H9 (cell line): ENCODE measurements at regions not wholly inside any gene's neighbourhood (a gene's known extent, or its start where the extent isn't known, plus 50 kb on each side); places are given as distances from the start of the nearest gene placed in this dataset.

Source experiments
- DNase-seq: peaks from one replicate; pipeline ENCODE4 v3.0.0-alpha.2; 2017
- H2AFZ ChIP-seq: one replicate; pipeline ENCODE4 v1.6.1; 2013; ENCODE audit warnings: mild to moderate bottlenecking, low read length, control low read depth, moderate library complexity
- H2AK5ac ChIP-seq: 2 replicates; pipeline ENCODE4 v1.6.1; 2013; ENCODE audit warnings: low read length, control low read depth, mixed read lengths; ENCODE audit not compliant: insufficient read length
- H2BK120ac ChIP-seq: one replicate; pipeline ENCODE4 v1.6.1; 2013; ENCODE audit warnings: low read depth, mild to moderate bottlenecking, low read length, control low read depth, inconsistent platforms; ENCODE audit not compliant: poor library complexity, severe bottlenecking
- H2BK12ac ChIP-seq: 2 replicates; pipeline ENCODE4 v1.6.1; 2013; ENCODE audit warnings: low read length, control low read depth, mixed read lengths, low read depth; ENCODE audit not compliant: insufficient read length
- H2BK15ac ChIP-seq: 2 replicates; pipeline ENCODE4 v1.6.1; 2013; ENCODE audit warnings: low read depth, low read length, control low read depth
- H2BK20ac ChIP-seq: one replicate; pipeline ENCODE4 v1.6.1; 2013; ENCODE audit warnings: low read depth, mild to moderate bottlenecking, low read length, control low read depth, inconsistent platforms; ENCODE audit not compliant: poor library complexity, severe bottlenecking
- H2BK5ac ChIP-seq: 2 replicates; pipeline ENCODE4 v1.6.1; 2013; ENCODE audit warnings: low read length, control low read depth, mixed read lengths; ENCODE audit not compliant: insufficient read length
- H3K14ac ChIP-seq: 2 replicates; pipeline ENCODE4 v1.6.1; 2013; ENCODE audit warnings: low read length, control low read depth; ENCODE audit not compliant: insufficient read depth
- H3K18ac ChIP-seq: 2 replicates; pipeline ENCODE4 v1.6.1; 2013; ENCODE audit warnings: low read depth, mild to moderate bottlenecking, mixed read lengths, low read length, control low read depth; ENCODE audit not compliant: insufficient read length
- H3K23ac ChIP-seq: 2 replicates; pipeline ENCODE4 v1.6.1; 2013; ENCODE audit warnings: low read length, control low read depth, mixed read lengths, low read depth; ENCODE audit not compliant: insufficient read length
- H3K23me2 ChIP-seq: 2 replicates; pipeline ENCODE4 v1.6.1; 2013; ENCODE audit warnings: low read depth, mild to moderate bottlenecking, mixed read lengths, low read length, control low read depth; ENCODE audit not compliant: insufficient read length, poor library complexity, severe bottlenecking
- H3K27ac ChIP-seq: 2 replicates; pipeline ENCODE4 v1.5.1; 2013; ENCODE audit warnings: low read length, control low read depth, mixed read lengths, low read depth; ENCODE audit not compliant: insufficient read length
- H3K27me3 ChIP-seq: 2 replicates; pipeline ENCODE4 v1.6.1; 2013; ENCODE audit warnings: low read length, control low read depth, inconsistent platforms; ENCODE audit not compliant: insufficient read depth
- H3K4ac ChIP-seq: 2 replicates; pipeline ENCODE4 v1.6.1; 2013; ENCODE audit warnings: low read depth, mild to moderate bottlenecking, control low read depth, inconsistent platforms, low read length, moderate library complexity
- H3K4me1 ChIP-seq: 2 replicates; pipeline ENCODE4 v1.6.1; 2013; ENCODE audit warnings: low read length, control low read depth, inconsistent platforms; ENCODE audit not compliant: insufficient read depth
- H3K4me2 ChIP-seq: 2 replicates; pipeline ENCODE4 v1.6.1; 2013; ENCODE audit warnings: low read length, control low read depth, mixed read lengths; ENCODE audit not compliant: insufficient read length, insufficient read depth
- H3K56ac ChIP-seq: 2 replicates; pipeline ENCODE4 v1.6.1; 2013; ENCODE audit warnings: low read depth, mild to moderate bottlenecking, mixed read lengths, low read length, control low read depth; ENCODE audit not compliant: insufficient read length
- H3K79me1 ChIP-seq: 2 replicates; pipeline ENCODE4 v1.6.1; 2013; ENCODE audit warnings: low read depth, mild to moderate bottlenecking, moderate library complexity, low read length, control low read depth, inconsistent platforms; ENCODE audit not compliant: insufficient read depth, poor library complexity, severe bottlenecking
- H3K79me2 ChIP-seq: 2 replicates; pipeline ENCODE4 v1.6.1; 2013; ENCODE audit warnings: low read length, control low read depth, inconsistent platforms; ENCODE audit not compliant: insufficient read depth
- H3K9ac ChIP-seq: 2 replicates; pipeline ENCODE4 v1.6.1; 2013; ENCODE audit warnings: low read length, control low read depth, mixed read lengths; ENCODE audit not compliant: insufficient read length; ENCODE audit errors: extremely low read depth
- H3K9me3 ChIP-seq: one replicate; pipeline ENCODE4 v1.6.1; 2013; ENCODE audit warnings: low read depth, low read length, inconsistent platforms; ENCODE audit not compliant: control insufficient read depth
- H3T11ph ChIP-seq: one replicate; pipeline ENCODE4 v1.6.1; 2013; ENCODE audit warnings: mild to moderate bottlenecking, low read length, control low read depth, inconsistent platforms
- H4K20me1 ChIP-seq: one replicate; pipeline ENCODE4 v1.6.1; 2013; ENCODE audit not compliant: control insufficient read depth, insufficient read length, insufficient read depth
- H4K5ac ChIP-seq: 2 replicates; pipeline ENCODE4 v1.6.1; 2013; ENCODE audit warnings: low read depth, mild to moderate bottlenecking, mixed read lengths, low read length, control low read depth; ENCODE audit not compliant: insufficient read length
- H4K8ac ChIP-seq: replicated peaks from 2 replicates; pipeline ENCODE4 v1.6.1; 2013; ENCODE audit warnings: low read length, control low read depth, mixed read lengths, low read depth; ENCODE audit not compliant: insufficient read length
- H4K91ac ChIP-seq: 2 replicates; pipeline ENCODE4 v1.6.1; 2013; ENCODE audit warnings: low read depth, mild to moderate bottlenecking, moderate library complexity, mixed read lengths, low read length, control low read depth; ENCODE audit not compliant: insufficient read length
- H3K27ac Mint-ChIP-seq, 3 experiments: 2 replicates in 2 of 3; 3 replicates in 1 of 3; pipeline ENCODE4 v1.8.0; 2020 to 2021; ENCODE audit warnings: mixed read lengths in 3 of 3, mild to moderate bottlenecking in 1 of 3, moderate library complexity in 1 of 3
- H3K27me3 Mint-ChIP-seq: 2 replicates; pipeline ENCODE4 v1.8.0; 2021; ENCODE audit warnings: low read depth, mild to moderate bottlenecking, moderate library complexity, mixed read lengths
- H3K36me3 Mint-ChIP-seq, 3 experiments: 2 replicates in 2 of 3; 3 replicates in 1 of 3; pipeline ENCODE4 v1.8.0; 2020 to 2021; ENCODE audit warnings: low read depth in 3 of 3, mixed read lengths in 3 of 3; ENCODE audit not compliant: insufficient read depth in 1 of 3
- H3K4me1 Mint-ChIP-seq, 2 experiments: 2 replicates each; pipeline ENCODE4 v1.8.0; 2020; ENCODE audit warnings: mixed read lengths in 2 of 2
- H3K4me3 Mint-ChIP-seq, 2 experiments: 2 replicates in 1 of 2; 3 replicates in 1 of 2; pipeline ENCODE4 v1.8.0; 2020 to 2021; ENCODE audit warnings: mild to moderate bottlenecking in 2 of 2, mixed read lengths in 2 of 2, moderate library complexity in 1 of 2
- H3K9me3 Mint-ChIP-seq, 2 experiments: 2 replicates in 1 of 2; 3 replicates in 1 of 2; pipeline ENCODE4 v1.8.0; 2020; ENCODE audit warnings: mild to moderate bottlenecking in 2 of 2, mixed read lengths in 2 of 2, moderate library complexity in 1 of 2
- TF ChIP-seq, protein P1 (sequence below): fragments of 200-600 bp; sonication (generic); conservative IDR thresholded peaks from 3 replicates; pipeline ENCODE4 v1.8.0; 2021; ENCODE audit warnings: antibody characterized with exemption, mild to moderate bottlenecking

DNA sequence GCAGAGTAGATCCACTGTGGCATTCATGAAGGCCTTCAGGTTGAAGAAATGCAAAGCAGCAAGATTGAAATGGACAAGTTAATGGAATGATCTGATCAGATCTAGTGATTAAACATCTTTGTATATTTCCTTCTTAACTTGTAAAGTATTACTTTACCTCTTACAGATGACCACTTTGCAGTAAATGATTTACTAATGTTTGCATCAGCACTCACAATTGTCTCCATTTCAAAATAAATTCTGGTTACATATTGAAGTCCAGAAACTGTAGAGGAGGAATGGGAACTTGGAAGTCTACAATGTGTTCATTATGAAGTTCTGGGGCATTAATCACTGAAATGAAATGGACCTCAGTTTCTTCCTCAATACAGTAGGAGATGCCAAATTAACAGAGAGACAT lies 380.8 kb downstream of the FOXO1 start:
- Histone ChIP-seq H3K27ac (no peak overlapping the region), H2AFZ (no peak overlapping the region), H2BK120ac (no peak overlapping the region), H3K4me1 (no peaks in the 10 kb centered on the region; the same call in 1 of the 2 replicates), H3K9me3 (no peaks in the 10 kb centered on the region), H4K91ac (no peak overlapping the region), H2BK20ac (no peak overlapping the region), H3K9ac (no peak overlapping the region), H3K56ac (no peak overlapping the region), H3K4ac (no peak overlapping the region), H4K20me1 (no peaks in the 10 kb centered on the region), H3K4me2 (no peak overlapping the region), H2BK5ac (no peak overlapping the region), H3T11ph (no peak overlapping the region), H4K8ac (no peak overlapping the region), H2AK5ac (no peak overlapping the region), H2BK12ac (no peak overlapping the region), H2BK15ac (no peak overlapping the region), H3K14ac (no peak overlapping the region), H3K79me2 (no peaks in the 10 kb centered on the region), H3K79me1 (no peaks in the 10 kb centered on the region), H3K18ac (no peak overlapping the region), H3K23me2 (no peaks in the 10 kb centered on the region), H3K27me3 (no peaks in the 10 kb centered on the region), H4K5ac (no peak overlapping the region), H3K23ac (no peak overlapping the region)
- Mint-ChIP-seq H3K4me3 (no peak overlapping the region), H3K27ac (no peak overlapping the region), H3K4me1 (no peaks in the 10 kb centered on the region), H3K27me3 (no peaks in the 10 kb centered on the region; the same call in 1 of the 2 replicates), H3K9me3 (peaks cover 0 to 2% of the 10 kb centered on the region in 2 experiments; a peak in 1 of 5 replicates), H3K36me3 (no peaks in the 10 kb centered on the region)
- no peak for DNase-seq
- TF ChIP-seq, protein P1, sequence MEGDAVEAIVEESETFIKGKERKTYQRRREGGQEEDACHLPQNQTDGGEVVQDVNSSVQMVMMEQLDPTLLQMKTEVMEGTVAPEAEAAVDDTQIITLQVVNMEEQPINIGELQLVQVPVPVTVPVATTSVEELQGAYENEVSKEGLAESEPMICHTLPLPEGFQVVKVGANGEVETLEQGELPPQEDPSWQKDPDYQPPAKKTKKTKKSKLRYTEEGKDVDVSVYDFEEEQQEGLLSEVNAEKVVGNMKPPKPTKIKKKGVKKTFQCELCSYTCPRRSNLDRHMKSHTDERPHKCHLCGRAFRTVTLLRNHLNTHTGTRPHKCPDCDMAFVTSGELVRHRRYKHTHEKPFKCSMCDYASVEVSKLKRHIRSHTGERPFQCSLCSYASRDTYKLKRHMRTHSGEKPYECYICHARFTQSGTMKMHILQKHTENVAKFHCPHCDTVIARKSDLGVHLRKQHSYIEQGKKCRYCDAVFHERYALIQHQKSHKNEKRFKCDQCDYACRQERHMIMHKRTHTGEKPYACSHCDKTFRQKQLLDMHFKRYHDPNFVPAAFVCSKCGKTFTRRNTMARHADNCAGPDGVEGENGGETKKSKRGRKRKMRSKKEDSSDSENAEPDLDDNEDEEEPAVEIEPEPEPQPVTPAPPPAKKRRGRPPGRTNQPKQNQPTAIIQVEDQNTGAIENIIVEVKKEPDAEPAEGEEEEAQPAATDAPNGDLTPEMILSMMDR: no peak
